HCT116 (cell line): ENCODE measurements at regions not wholly inside any gene's neighbourhood (a gene's known extent, or its start where the extent isn't known, plus 50 kb on each side); places are given as distances from the start of the nearest gene placed in this dataset.

Experiments used
- ATAC-seq: fragments of 200-7000 bp; cut with Tn5 transposase; 2 replicates; pipeline ENCODE4 v1.9.1; 2020; ENCODE audit warnings: mild to moderate bottlenecking, moderate library complexity
- BruUV-seq: library from RNA; stranded (reverse); fragments of 400-500 nt; replicated peaks from 2 replicates; lab custom pipeline; 2021; lab: Mats Ljungman, UMichigan
- CTCF ChIA-PET: fragments of 300-600 bp; sonication (Branson Sonifier 250); formaldehyde crosslinking; loops from one replicate; lab custom pipeline; 2021; ENCODE audit warnings: antibody characterized with exemption; lab: Charles Lee
- POLR2A ChIA-PET: fragments of 300-600, 350-600 bp; sonication (Branson Sonifier 250); formaldehyde crosslinking; loops from one replicate; lab custom pipeline; 2021; ENCODE audit warnings: antibody characterized with exemption; lab: Charles Lee
- RAD21 ChIA-PET, 2 experiments: fragments of 300-600 bp; sonication (Branson Sonifier 250); formaldehyde crosslinking; loops; one replicate each; lab custom pipeline; 2023; ENCODE audit warnings: low total read pairs in 2 of 2; ENCODE audit not compliant: uncharacterized antibody in 2 of 2, unreplicated experiment in 2 of 2, low non-redundant PET in 1 of 2; lab: Charles Lee
- DNase-seq: peaks from one replicate; pipeline ENCODE4 v3.0.0-alpha.2; 2010; ENCODE audit warnings: low read depth, low spot score
- H2AFZ ChIP-seq: fragments of 200-600 bp; shearing (Covaris generic), sonication (generic); 2 replicates; pipeline ENCODE4 v1.6.1; 2017; ENCODE audit warnings: low read depth, mixed run types, mixed read lengths, antibody characterized with exemption, low read length; ENCODE audit not compliant: poor library complexity, severe bottlenecking
- H3K27ac ChIP-seq: 2 replicates; pipeline ENCODE4 v1.5.1; 2012; ENCODE audit warnings: low read depth, low read length
- H3K27me3 ChIP-seq: fragments of 200-600 bp; sonication (generic); 2 replicates; pipeline ENCODE4 v1.6.1; 2016; ENCODE audit warnings: mixed run types, low read length, mixed read lengths; ENCODE audit not compliant: insufficient read depth
- H3K36me3 ChIP-seq, 2 experiments: fragments of 200-500 bp in 1 of 2; fragments of 200-600 bp in 1 of 2; sonication (Bioruptor generic) in 1 of 2; sonication (generic) in 1 of 2; 2 replicates each; pipeline versions ENCODE4 v1.5.1 to v1.6.1; 2014 to 2016; ENCODE audit warnings: low read length in 2 of 2, inconsistent platforms in 1 of 2, mixed read lengths in 1 of 2, mixed run types in 1 of 2; ENCODE audit not compliant: insufficient read depth in 2 of 2, control insufficient read depth in 1 of 2
- H3K4me1 ChIP-seq, 2 experiments: fragments of 200-600 bp in 1 of 2; sonication (generic) in 1 of 2; 2 replicates each; pipeline versions ENCODE4 v1.5.1 to v1.6.1; 2012 to 2017; ENCODE audit warnings: low read length in 2 of 2, inconsistent platforms in 1 of 2, mild to moderate bottlenecking in 1 of 2, mixed read lengths in 1 of 2, mixed run types in 1 of 2, moderate library complexity in 1 of 2; ENCODE audit not compliant: insufficient read depth in 2 of 2, control insufficient read depth in 1 of 2
- H3K4me2 ChIP-seq: fragments of 200-600 bp; sonication (generic); 2 replicates; pipeline ENCODE4 v1.6.1; 2017; ENCODE audit warnings: mixed run types, low read length, mixed read lengths
- H3K4me3 ChIP-seq, 2 experiments: fragments of 200-600 bp in 1 of 2; sonication (generic) in 1 of 2; replicated peaks in 1 of 2; 2 replicates each; pipeline ENCODE4 v1.5.1; 2011 to 2016; ENCODE audit warnings: low read length in 2 of 2, control low read depth in 1 of 2, low read depth in 1 of 2, mild to moderate bottlenecking in 1 of 2, mixed read lengths in 1 of 2, mixed run types in 1 of 2
- H3K79me2 ChIP-seq: fragments of 200-600 bp; sonication (generic); 2 replicates; pipeline ENCODE4 v1.6.1; 2017; ENCODE audit warnings: mild to moderate bottlenecking, mixed run types, low read length, moderate library complexity, mixed read lengths; ENCODE audit not compliant: insufficient read depth
- H3K9ac ChIP-seq: fragments of 200-600 bp; sonication (generic); 2 replicates; pipeline ENCODE4 v1.6.1; 2016; ENCODE audit warnings: low read length, mixed read lengths
- H3K9me2 ChIP-seq: fragments of 200-600 bp; sonication (generic), shearing (Covaris generic); 2 replicates; pipeline ENCODE4 v1.6.1; 2017; ENCODE audit warnings: mixed run types, mild to moderate bottlenecking, moderate library complexity; ENCODE audit not compliant: insufficient read depth
- H3K9me3 ChIP-seq, 2 experiments: fragments of 200-500 bp in 1 of 2; fragments of 200-600 bp in 1 of 2; sonication (Bioruptor generic) in 1 of 2; sonication (generic) in 1 of 2; 2 replicates each; pipeline ENCODE4 v1.6.1; 2014 to 2017; ENCODE audit warnings: low read length in 2 of 2, mixed read lengths in 2 of 2, inconsistent platforms in 1 of 2, low read depth in 1 of 2, mild to moderate bottlenecking in 1 of 2, mixed run types in 1 of 2, moderate library complexity in 1 of 2; ENCODE audit not compliant: control insufficient read depth in 1 of 2, insufficient read depth in 1 of 2
- H4K20me1 ChIP-seq: fragments of 200-600 bp; sonication (generic), shearing (Covaris generic); 2 replicates; pipeline ENCODE4 v1.6.1; 2017; ENCODE audit warnings: mixed run types, mild to moderate bottlenecking, moderate library complexity; ENCODE audit not compliant: insufficient read depth
- ATF3 ChIP-seq: IDR thresholded peaks from 2 replicates; pipeline ENCODE4 v1.6.1; 2012
- CBX3 ChIP-seq: IDR thresholded peaks from 2 replicates; pipeline ENCODE4 v1.6.1; 2012; ENCODE audit warnings: low read depth
- CEBPB ChIP-seq: IDR thresholded peaks from 2 replicates; pipeline ENCODE4 v1.6.1; 2012; ENCODE audit warnings: low read depth
- EGR1 ChIP-seq: IDR thresholded peaks from 2 replicates; pipeline ENCODE4 v1.6.1; 2012; ENCODE audit warnings: low read depth
- ELF1 ChIP-seq: IDR thresholded peaks from 2 replicates; pipeline ENCODE4 v1.6.1; 2012; ENCODE audit warnings: low read depth, borderline replicate concordance
- EZH2 ChIP-seq: fragments of 200-600 bp; sonication (generic); IDR thresholded peaks from 2 replicates; pipeline ENCODE4 v1.6.1; 2017; ENCODE audit warnings: antibody characterized with exemption, mixed run types
- EZH2phosphoT487 ChIP-seq: fragments of 200-600 bp; IDR thresholded peaks from 2 replicates; pipeline ENCODE4 v1.6.1; 2018; ENCODE audit warnings: antibody characterized with exemption, borderline replicate concordance
- FOSL1 ChIP-seq: IDR thresholded peaks from 2 replicates; pipeline ENCODE4 v1.6.1; 2012; ENCODE audit warnings: low read depth
- JUND ChIP-seq: IDR thresholded peaks from 2 replicates; pipeline ENCODE4 v1.6.1; 2012
- POLR2AphosphoS5 ChIP-seq: IDR thresholded peaks from 2 replicates; pipeline ENCODE4 v1.6.1; 2011; ENCODE audit warnings: mild to moderate bottlenecking, low read depth, low read length, moderate library complexity
- RAD21 ChIP-seq: IDR thresholded peaks from 2 replicates; pipeline ENCODE4 v1.6.1; 2012; ENCODE audit warnings: low read depth, mild to moderate bottlenecking
- SIN3A ChIP-seq: IDR thresholded peaks from 2 replicates; pipeline ENCODE4 v1.6.1; 2012; ENCODE audit warnings: low read depth
- SRF ChIP-seq: IDR thresholded peaks from 2 replicates; pipeline ENCODE4 v1.6.1; 2012; ENCODE audit warnings: low read depth
- YY1 ChIP-seq: IDR thresholded peaks from 2 replicates; pipeline ENCODE4 v1.6.1; 2011; ENCODE audit warnings: low read length, low read depth, moderate library complexity, mild to moderate bottlenecking; ENCODE audit not compliant: insufficient replicate concordance; ENCODE audit errors: extremely low read depth
- ZFX ChIP-seq: fragments of 450-650 bp; IDR thresholded peaks from 2 replicates; pipeline ENCODE4 v1.6.1; 2017
- intact Hi-C: fragments of 100-400 bp; cut with micrococcal nuclease; formaldehyde crosslinking; loops from 2 replicates; pipeline ENCODE4 v1.10.0; 2022
- TF ChIP-seq, protein P1 (sequence below), 3 experiments: fragments of 200-600 bp in 1 of 3; sonication (generic) in 1 of 3; IDR thresholded peaks in 2 of 3; conservative IDR thresholded peaks in 1 of 3; 2 replicates each; pipeline ENCODE4 v1.5.1; 2012 to 2017; ENCODE audit warnings: low read depth in 2 of 3, low read length in 2 of 3, antibody characterized with exemption in 1 of 3, borderline replicate concordance in 1 of 3, control low read depth in 1 of 3, mild to moderate bottlenecking in 1 of 3, mixed read lengths in 1 of 3, mixed run types in 1 of 3, moderate library complexity in 1 of 3; ENCODE audit not compliant: insufficient read depth in 1 of 3
- TF ChIP-seq, protein P2 (sequence below): IDR thresholded peaks from 2 replicates; pipeline ENCODE4 v1.6.1; 2012

- H3K4me1 ChIP-seq = no peaks in the 10 kb centered on the region
- H3K9me2 ChIP-seq = no peaks in the 10 kb centered on the region
- TF ChIP-seq, protein P1, sequence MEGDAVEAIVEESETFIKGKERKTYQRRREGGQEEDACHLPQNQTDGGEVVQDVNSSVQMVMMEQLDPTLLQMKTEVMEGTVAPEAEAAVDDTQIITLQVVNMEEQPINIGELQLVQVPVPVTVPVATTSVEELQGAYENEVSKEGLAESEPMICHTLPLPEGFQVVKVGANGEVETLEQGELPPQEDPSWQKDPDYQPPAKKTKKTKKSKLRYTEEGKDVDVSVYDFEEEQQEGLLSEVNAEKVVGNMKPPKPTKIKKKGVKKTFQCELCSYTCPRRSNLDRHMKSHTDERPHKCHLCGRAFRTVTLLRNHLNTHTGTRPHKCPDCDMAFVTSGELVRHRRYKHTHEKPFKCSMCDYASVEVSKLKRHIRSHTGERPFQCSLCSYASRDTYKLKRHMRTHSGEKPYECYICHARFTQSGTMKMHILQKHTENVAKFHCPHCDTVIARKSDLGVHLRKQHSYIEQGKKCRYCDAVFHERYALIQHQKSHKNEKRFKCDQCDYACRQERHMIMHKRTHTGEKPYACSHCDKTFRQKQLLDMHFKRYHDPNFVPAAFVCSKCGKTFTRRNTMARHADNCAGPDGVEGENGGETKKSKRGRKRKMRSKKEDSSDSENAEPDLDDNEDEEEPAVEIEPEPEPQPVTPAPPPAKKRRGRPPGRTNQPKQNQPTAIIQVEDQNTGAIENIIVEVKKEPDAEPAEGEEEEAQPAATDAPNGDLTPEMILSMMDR (IDR thresholded peaks at IDR 0.05 in 2 of 3, conservative IDR thresholded peaks at IDR 0.05 in 1 of 3; ENCODE audit: borderline replicate concordance in 1 of 3, insufficient read depth in 1 of 3, low read depth in 2 of 3, low read length in 2 of 3) = no peak
- TF ChIP-seq ATF3 = no peak
- no peak for TF ChIP-seq CEBPB
- TF ChIP-seq RAD21 = no peak
- TF ChIP-seq EZH2phosphoT487 = no peak
- TF ChIP-seq ELF1 = no peak
- TF ChIP-seq YY1 = no peak
- no peak for TF ChIP-seq ZFX
- TF ChIP-seq JUND = no peak
- TF ChIP-seq EGR1 = no peak
- no peak for TF ChIP-seq SIN3A
- no peak for TF ChIP-seq CBX3
- TF ChIP-seq EZH2 = no peak
- TF ChIP-seq SRF = no peak
- no peak for TF ChIP-seq FOSL1
- no peak for TF ChIP-seq POLR2AphosphoS5
- TF ChIP-seq, protein P2, sequence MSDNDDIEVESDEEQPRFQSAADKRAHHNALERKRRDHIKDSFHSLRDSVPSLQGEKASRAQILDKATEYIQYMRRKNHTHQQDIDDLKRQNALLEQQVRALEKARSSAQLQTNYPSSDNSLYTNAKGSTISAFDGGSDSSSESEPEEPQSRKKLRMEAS = no peak
- no peaks in the 10 kb centered on the region for H4K20me1 ChIP-seq
- ATAC-seq = no peak
- intact Hi-C loops = no loop called here
- H3K9ac ChIP-seq = no peak overlapping the region
- no peak overlapping the region for H3K4me2 ChIP-seq
- no peak for DNase-seq
- H3K9me3 ChIP-seq = no peaks in the 10 kb centered on the region; a peak in 1 of 4 replicates
- BruUV-seq = no TSS peak
- no peak overlapping the region for H2AFZ ChIP-seq
- H3K79me2 ChIP-seq = no peaks in the 10 kb centered on the region
- no peaks in the 10 kb centered on the region for H3K36me3 ChIP-seq
- H3K27me3 ChIP-seq = no peaks in the 10 kb centered on the region
- CTCF ChIA-PET = no interaction called here
- RAD21 ChIA-PET = no interaction called here
- H3K27ac ChIP-seq = no peak overlapping the region
- H3K4me3 ChIP-seq = no peak overlapping the region
- POLR2A ChIA-PET = no interaction called here
Observed at GRCh38 chr14:106778986-106779385, 1252.6 kb downstream of the TMEM121 start.
